ENCODE measurements at regions not wholly inside any gene's neighbourhood (a gene's known extent, or its start where the extent isn't known, plus 50 kb on each side); places are given as distances from the start of the nearest gene placed in this dataset.

GRCh38 chr6:33914645-33915044, 110.8 kb upstream of the MLN start:
- ChIA-PET POLR2A (no interaction called here), CTCF (no interaction called here)
- Histone ChIP-seq H3K4me3 (ENCODE audit: low read depth, low read length) (no peak overlapping the region), H3K27ac (ENCODE audit: low read depth, low read length) (no peak overlapping the region), H3K27me3 (ENCODE audit: control insufficient read depth, insufficient read depth, low read length) (peaks cover 36% of the 10 kb centered on the region), H3K9me3 (ENCODE audit: control insufficient read depth, insufficient read depth, low read length) (no peaks in the 10 kb centered on the region)
- no peak for TF ChIP-seq CTCF (IDR thresholded peaks at IDR 0.05; ENCODE audit: low read depth, low read length)
- no peak for DNase-seq (ENCODE audit: low read depth, low spot score)

GRCh38 chr6:33912195-33912594, 108.4 kb upstream of the MLN start:
- no peak for DNase-seq (ENCODE audit: low read depth, low spot score)
- no peak for TF ChIP-seq CTCF (IDR thresholded peaks at IDR 0.05; ENCODE audit: low read depth, low read length)
- H3K27ac ChIP-seq (ENCODE audit: low read depth, low read length) = no peak overlapping the region
- ChIA-PET CTCF (interaction anchor here (1.0 kb wide), 1 partner anchor 168 kb away, joined by 3 read pairs; no protein-coding TSS in a partner anchor), POLR2A (no interaction called here)
- no peaks in the 10 kb centered on the region for H3K9me3 ChIP-seq (ENCODE audit: control insufficient read depth, insufficient read depth, low read length)
- no peak overlapping the region for H3K4me3 ChIP-seq (ENCODE audit: low read depth, low read length)
- H3K27me3 ChIP-seq (ENCODE audit: control insufficient read depth, insufficient read depth, low read length) = peaks cover 41% of the 10 kb centered on the region

DNA sequence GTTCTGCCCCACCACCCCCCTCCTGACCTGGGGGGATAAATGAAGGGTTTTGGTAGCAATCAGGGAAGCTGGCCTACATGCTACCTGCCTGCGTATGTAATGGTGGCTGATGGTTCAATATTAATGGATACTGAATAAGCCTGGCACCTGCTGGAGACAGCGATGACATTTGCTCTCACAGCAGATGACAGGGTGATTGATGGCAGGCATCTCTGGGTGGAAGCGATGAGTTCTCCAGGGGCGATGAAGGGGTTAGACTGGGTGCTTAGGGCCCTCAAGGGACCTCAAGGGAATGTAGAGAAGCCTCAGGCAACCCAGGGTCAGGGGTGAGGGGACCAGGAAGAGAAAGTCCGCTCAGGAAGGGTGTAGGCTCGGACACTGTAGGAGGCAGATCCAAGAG, 107.7 kb upstream of the MLN start:
- CTCF ChIA-PET = no interaction called here

GRCh38 chr6:33910594-33910993, 106.8 kb upstream of the MLN start:
- H3K4me3 ChIP-seq (ENCODE audit: low read depth, low read length) = no peak overlapping the region
- TF ChIP-seq CTCF (IDR thresholded peaks at IDR 0.05; ENCODE audit: low read depth, low read length) = no peak
- no peak for DNase-seq (ENCODE audit: low read depth, low spot score)
- POLR2A ChIA-PET = no interaction called here
- peaks cover 47% of the 10 kb centered on the region for H3K27me3 ChIP-seq (ENCODE audit: control insufficient read depth, insufficient read depth, low read length)
- CTCF ChIA-PET = no interaction called here
- H3K9me3 ChIP-seq (ENCODE audit: control insufficient read depth, insufficient read depth, low read length) = no peaks in the 10 kb centered on the region
- H3K27ac ChIP-seq (ENCODE audit: low read depth, low read length) = no peak overlapping the region

More for the DNA sequence above, 107.7 kb upstream of the MLN start:
- H3K27me3 ChIP-seq (ENCODE audit: control insufficient read depth, insufficient read depth, low read length) = peaks cover 46% of the 10 kb centered on the region
- POLR2A ChIA-PET = no interaction called here
- TF ChIP-seq CTCF (IDR thresholded peaks at IDR 0.05; ENCODE audit: low read depth, low read length) = no peak
- no peak for DNase-seq (ENCODE audit: low read depth, low spot score)
- H3K9me3 ChIP-seq (ENCODE audit: control insufficient read depth, insufficient read depth, low read length) = no peaks in the 10 kb centered on the region
- H3K4me3 ChIP-seq (ENCODE audit: low read depth, low read length) = no peak overlapping the region
- H3K27ac ChIP-seq (ENCODE audit: low read depth, low read length) = no peak overlapping the region

DNA sequence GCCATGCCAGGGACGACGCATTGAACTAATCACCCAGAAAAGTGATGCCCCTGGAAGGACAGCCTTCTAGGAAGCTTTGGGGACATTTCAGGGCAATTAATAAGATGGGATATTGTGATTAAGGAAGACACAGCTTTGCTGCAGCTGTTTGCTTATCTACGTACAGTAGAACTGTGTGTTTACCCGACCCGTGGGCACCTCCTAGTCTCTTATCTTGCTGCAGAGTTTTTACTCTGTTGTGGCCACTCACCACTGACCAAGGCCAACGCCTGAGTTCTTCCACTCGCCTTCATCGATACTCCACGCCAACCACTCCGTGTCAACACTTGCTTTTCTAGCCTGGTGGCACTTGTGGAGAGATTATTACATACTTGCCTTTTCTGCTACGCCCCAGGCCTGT, 105.9 kb upstream of the MLN start:
- H3K27me3 ChIP-seq (ENCODE audit: control insufficient read depth, insufficient read depth, low read length) = peaks cover 49% of the 10 kb centered on the region
- H3K9me3 ChIP-seq (ENCODE audit: control insufficient read depth, insufficient read depth, low read length) = no peaks in the 10 kb centered on the region
- no peak overlapping the region for H3K4me3 ChIP-seq (ENCODE audit: low read depth, low read length)
- no peak for TF ChIP-seq CTCF (IDR thresholded peaks at IDR 0.05; ENCODE audit: low read depth, low read length)
- POLR2A ChIA-PET = no interaction called here
- H3K27ac ChIP-seq (ENCODE audit: low read depth, low read length) = no peak overlapping the region
- CTCF ChIA-PET = no interaction called here
- DNase-seq (ENCODE audit: low read depth, low spot score) = no peak
